ENCODE measurements at regions not wholly inside any gene's neighbourhood (a gene's known extent, or its start where the extent isn't known, plus 50 kb on each side); places are given as distances from the start of the nearest gene placed in this dataset.

DNA sequence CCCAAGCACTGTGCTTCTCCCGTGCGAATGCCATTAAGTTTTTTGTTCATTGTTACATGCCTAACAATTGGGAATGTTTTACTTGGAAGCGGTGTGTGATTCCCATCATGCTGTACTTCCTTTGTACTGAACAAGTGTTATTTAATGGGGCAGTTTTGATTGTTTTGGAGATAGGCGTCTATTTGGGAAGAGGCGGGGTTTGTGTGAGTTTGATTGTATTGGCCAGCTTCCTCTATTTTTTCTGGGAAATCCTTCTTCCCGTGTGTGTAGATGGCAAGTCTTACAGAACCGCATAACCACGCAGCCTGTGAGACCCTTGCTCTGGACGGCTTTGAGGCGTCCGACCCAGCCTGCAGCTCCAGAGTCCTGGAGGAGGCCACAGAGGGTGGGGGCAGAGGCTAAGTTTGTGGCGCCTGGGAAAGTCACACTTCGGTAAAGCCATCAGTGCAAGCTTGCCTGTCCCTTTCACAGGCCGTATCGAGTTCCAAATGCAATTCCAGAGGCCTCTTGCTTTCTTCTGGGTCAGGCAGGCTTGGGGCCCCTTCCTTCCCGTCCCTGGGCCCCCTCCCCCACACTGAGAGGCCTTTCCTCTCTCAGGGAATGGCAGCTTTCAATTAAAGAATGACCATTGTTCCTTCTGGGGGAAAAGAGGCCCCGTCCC is 210.3 kb downstream of the TOMM20 start:
- Histone ChIP-seq H4K20me1 (ENCODE audit: control insufficient read depth, extremely low read depth, insufficient read depth, low read length) (no peaks in the 10 kb centered on the region), H3K9me1 (ENCODE audit: control insufficient read depth, extremely low read depth, insufficient read depth, low read length) (no peaks in the 10 kb centered on the region), H3K9ac (ENCODE audit: control insufficient read depth, extremely low read depth, insufficient read depth, low read length) (no peak overlapping the region), H3K36me3 (ENCODE audit: control insufficient read depth in 2 of 2, extremely low read depth in 1 of 2, insufficient read depth in 2 of 2, low read length in 2 of 2) (no peaks in the 10 kb centered on the region), H3K4me1 (ENCODE audit: control insufficient read depth, extremely low read depth, insufficient read depth, low read length) (no peaks in the 10 kb centered on the region), H3K27me3 (ENCODE audit: control insufficient read depth, extremely low read depth, insufficient read depth, low read length) (no peaks in the 10 kb centered on the region), H2AFZ (ENCODE audit: control insufficient read depth, low read length) (no peak overlapping the region), H3K9me3 (ENCODE audit: control insufficient read depth, low read depth, low read length) (no peaks in the 10 kb centered on the region), H3K4me2 (ENCODE audit: control insufficient read depth, extremely low read depth, insufficient read depth, low read depth, low read length) (no peak overlapping the region), H3K79me2 (ENCODE audit: control insufficient read depth, insufficient read depth, low read length) (no peaks in the 10 kb centered on the region), H3K4me3 (ENCODE audit: control insufficient read depth in 2 of 3, extremely low read depth in 1 of 3, insufficient read depth in 2 of 3, low read depth in 1 of 3, low read length in 3 of 3) (no peak overlapping the region), H3K27ac (ENCODE audit: control insufficient read depth, insufficient read depth, low read length) (no peak overlapping the region)
- DNase-seq (ENCODE audit: low read depth, low spot score) (no peak), FAIRE-seq (no peak)
- TF ChIP-seq CTCF (optimal IDR thresholded peaks at IDR 0.05 in 1 of 3, IDR thresholded peaks at IDR 0.05 in 1 of 3, conservative IDR thresholded peaks at IDR 0.05 in 1 of 3; ENCODE audit: extremely low read depth in 1 of 3, insufficient read depth in 2 of 3, low read length in 3 of 3) (no peak), EZH2 (IDR thresholded peaks at IDR 0.05; ENCODE audit: low read length) (no peak)
- dilution Hi-C loops (cut with MboI; ENCODE audit: extremely low pct_ligation_motif_present, low sequenced_read_pairs) = no loop called here

GRCh38 chr1:234917495-234918180 is 211.0 kb downstream of the TOMM20 start:
- Histone ChIP-seq H3K27me3 (ENCODE audit: control insufficient read depth, extremely low read depth, insufficient read depth, low read length) (no peaks in the 10 kb centered on the region), H3K9ac (ENCODE audit: control insufficient read depth, extremely low read depth, insufficient read depth, low read length) (no peak overlapping the region), H3K4me3 (ENCODE audit: control insufficient read depth in 2 of 3, extremely low read depth in 1 of 3, insufficient read depth in 2 of 3, low read depth in 1 of 3, low read length in 3 of 3) (no peak overlapping the region), H3K27ac (ENCODE audit: control insufficient read depth, insufficient read depth, low read length) (no peak overlapping the region), H3K79me2 (ENCODE audit: control insufficient read depth, insufficient read depth, low read length) (no peaks in the 10 kb centered on the region), H3K9me1 (ENCODE audit: control insufficient read depth, extremely low read depth, insufficient read depth, low read length) (no peaks in the 10 kb centered on the region), H2AFZ (ENCODE audit: control insufficient read depth, low read length) (no peak overlapping the region), H3K36me3 (ENCODE audit: control insufficient read depth in 2 of 2, extremely low read depth in 1 of 2, insufficient read depth in 2 of 2, low read length in 2 of 2) (no peaks in the 10 kb centered on the region), H3K9me3 (ENCODE audit: control insufficient read depth, low read depth, low read length) (no peaks in the 10 kb centered on the region), H3K4me1 (ENCODE audit: control insufficient read depth, extremely low read depth, insufficient read depth, low read length) (no peaks in the 10 kb centered on the region), H3K4me2 (ENCODE audit: control insufficient read depth, extremely low read depth, insufficient read depth, low read depth, low read length) (no peak overlapping the region), H4K20me1 (ENCODE audit: control insufficient read depth, extremely low read depth, insufficient read depth, low read length) (no peaks in the 10 kb centered on the region)
- DNase-seq (ENCODE audit: low read depth, low spot score) (no peak), FAIRE-seq (no peak)
- dilution Hi-C loops (cut with MboI; ENCODE audit: extremely low pct_ligation_motif_present, low sequenced_read_pairs) = no loop called here
- TF ChIP-seq EZH2 (IDR thresholded peaks at IDR 0.05; ENCODE audit: low read length) (no peak), CTCF (optimal IDR thresholded peaks at IDR 0.05 in 1 of 3, IDR thresholded peaks at IDR 0.05 in 1 of 3, conservative IDR thresholded peaks at IDR 0.05 in 1 of 3; ENCODE audit: extremely low read depth in 1 of 3, insufficient read depth in 2 of 3, low read length in 3 of 3) (no peak)
